Activated effector memory CD4-positive, alpha-beta T cell treated with anti-CD3 and anti-CD28 coated beads, Interleukin-2, amount 50 U/mL, for 16 hours (primary cell): ENCODE measurements at regions not wholly inside any gene's neighbourhood (a gene's known extent, or its start where the extent isn't known, plus 50 kb on each side); places are given as distances from the start of the nearest gene placed in this dataset.

Experiments used
- DNase-seq: peaks from one replicate; pipeline ENCODE4 v3.0.0-alpha.2; 2020

DNA sequence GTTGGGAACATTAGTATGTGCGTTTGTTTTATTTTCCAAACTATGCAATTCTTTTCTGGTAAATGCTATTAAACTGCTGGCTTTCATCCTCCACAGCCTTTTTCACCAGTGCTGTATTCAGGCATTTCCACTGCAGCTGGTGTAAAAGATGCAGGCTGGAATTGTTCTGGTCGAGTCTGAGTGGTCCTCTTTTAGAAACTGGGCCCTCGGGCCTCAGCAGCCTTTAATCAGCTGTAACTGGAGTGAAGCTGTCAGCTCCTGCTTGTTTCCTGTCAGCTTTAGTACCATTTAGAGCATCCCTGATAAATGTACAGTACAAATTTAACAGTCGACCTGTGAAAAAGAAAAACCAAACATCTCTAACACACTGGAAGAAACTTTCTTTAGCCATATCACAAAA is 979.6 kb downstream of the TFAP2A start:
- DNase-seq, result no peak

- no peak for DNase-seq
Measured at GRCh38 chr6:9431945-9432344, 982.9 kb downstream of the TFAP2A start.

GRCh38 chr6:9428421-9429172 is 986.3 kb downstream of the TFAP2A start:
- DNase-seq, result no peak

- DNase-seq, result no peak
Measured at GRCh38 chr6:9422138-9422537, 986.8 kb upstream of the SLC35B3 start.

DNA sequence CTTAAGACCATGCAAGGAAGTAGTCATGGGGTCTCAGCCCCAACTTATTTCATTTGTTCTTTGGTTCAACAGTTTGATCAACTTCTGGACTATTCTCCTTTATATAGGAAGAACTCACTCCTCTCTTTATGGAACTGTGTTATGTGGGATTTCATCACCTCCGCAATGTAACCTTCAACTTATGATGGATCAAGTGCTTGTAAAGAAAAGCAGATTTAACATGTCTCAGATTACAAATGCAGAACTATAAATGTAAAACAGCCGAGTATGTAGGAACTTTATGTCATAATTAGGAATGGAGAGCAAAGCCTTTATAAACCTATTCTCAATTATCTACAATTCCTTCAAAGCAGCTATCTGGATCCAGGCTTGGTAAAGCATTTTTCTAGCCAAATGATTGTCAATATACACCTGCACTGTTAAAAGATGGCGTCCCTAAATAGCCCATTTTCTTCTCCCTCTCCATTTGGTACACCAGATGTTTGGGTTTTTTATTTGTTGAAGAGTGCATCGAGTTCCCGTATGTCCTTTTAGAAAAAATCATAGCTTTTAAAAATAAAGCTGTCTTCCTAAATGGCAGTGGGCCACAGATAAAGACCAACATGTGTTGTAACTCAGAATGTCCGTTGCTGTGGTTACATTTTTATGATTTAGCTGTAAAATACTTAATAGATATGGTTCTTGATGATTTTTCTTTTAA is 985.1 kb upstream of the SLC35B3 start:
- no peak for DNase-seq

GRCh38 chr6:9417400-9417799 is 982.1 kb upstream of the SLC35B3 start:
- no peak for DNase-seq

DNA sequence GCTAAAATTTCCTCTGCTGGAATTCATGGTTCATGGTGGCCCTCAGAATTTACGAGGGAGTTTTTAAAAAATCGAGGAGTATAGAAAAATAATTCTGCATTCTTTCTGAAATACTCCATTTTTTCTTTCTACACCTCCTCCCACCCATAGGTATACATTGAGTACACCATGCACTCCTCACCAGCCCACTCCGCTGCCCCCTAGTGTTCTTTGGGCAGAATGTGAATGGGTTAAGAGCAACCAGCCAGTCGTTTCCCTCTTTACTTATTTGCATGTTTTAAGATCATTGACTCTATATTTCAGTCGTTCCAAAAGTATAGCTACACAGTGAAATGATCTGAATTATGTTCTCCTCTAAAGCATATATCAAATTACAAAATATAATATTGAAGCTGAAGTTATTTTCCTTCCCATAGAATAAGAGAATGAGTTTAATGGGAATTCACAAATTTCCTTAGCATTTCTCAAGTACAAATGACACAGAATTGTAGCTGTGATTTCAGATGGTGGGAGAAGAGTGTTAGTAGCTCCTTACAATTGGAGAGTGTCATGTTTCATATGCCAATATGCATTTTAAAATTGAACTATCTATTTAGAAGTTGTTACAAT is 977.7 kb upstream of the SLC35B3 start:
- DNase-seq, result no peak

GRCh38 chr6:9409126-9409525 is 973.8 kb upstream of the SLC35B3 start:
- no peak for DNase-seq

- no peak for DNase-seq
Measured at GRCh38 chr6:9408402-9409117, 973.2 kb upstream of the SLC35B3 start.

DNA sequence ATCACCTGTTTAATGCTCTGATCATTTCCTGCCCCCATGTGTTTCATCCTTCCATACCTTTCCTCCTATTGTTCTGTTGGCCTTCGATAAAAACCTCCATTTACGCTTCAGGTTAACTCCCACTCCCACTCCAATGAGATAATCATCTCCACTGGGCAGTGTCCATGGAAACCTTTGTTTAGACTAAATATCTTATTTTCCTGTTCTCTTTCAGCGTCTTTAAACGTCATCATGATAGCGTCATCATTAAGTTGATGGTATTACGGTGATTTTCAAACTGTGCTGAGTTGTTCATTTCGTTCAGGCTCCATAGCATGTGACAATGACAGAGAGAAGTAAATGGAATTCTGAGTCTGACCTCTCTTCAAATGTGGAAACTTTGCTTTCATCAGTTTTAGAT is 970.5 kb upstream of the SLC35B3 start:
- no peak for DNase-seq

DNA sequence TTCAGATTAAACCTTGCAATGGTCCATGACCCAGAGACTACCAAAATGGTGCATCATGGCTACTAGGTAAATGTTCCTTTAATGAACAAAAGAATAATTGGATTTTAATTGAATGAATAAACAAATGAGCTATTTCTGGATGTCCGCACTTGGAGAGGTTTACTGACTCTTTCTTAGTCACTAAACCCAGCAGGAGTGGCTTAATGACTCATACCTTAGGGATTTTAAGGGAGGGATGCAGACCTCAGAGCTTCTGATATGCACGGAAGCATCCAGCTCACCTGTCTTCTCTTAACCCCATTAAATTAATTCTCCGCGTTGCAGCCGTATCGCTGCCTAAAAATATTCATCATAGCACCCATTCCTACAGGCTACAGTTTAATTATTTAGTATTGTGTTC is 970.0 kb upstream of the SLC35B3 start:
- no peak for DNase-seq

GRCh38 chr6:9404351-9405146 is 969.2 kb upstream of the SLC35B3 start:
- no peak for DNase-seq

DNA sequence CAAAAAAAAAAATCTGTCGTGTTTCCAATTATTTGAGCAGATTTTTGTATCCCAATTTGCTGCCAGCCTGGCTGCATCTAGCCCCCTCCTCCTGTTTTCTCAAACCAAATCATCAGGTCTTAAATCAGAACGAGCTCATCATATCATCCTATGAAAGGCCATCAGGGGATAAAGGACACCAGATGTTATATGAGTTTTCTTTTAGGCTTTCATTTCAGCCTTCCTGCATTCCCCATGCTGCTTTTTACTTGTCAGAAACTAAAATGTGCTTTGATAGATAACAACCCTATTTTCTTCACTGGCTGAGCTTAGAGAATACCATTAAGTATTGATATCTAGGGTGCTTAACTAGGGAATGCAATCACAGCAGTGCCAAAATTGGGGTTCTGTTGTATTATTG is 968.4 kb upstream of the SLC35B3 start:
- DNase-seq, result no peak

DNA sequence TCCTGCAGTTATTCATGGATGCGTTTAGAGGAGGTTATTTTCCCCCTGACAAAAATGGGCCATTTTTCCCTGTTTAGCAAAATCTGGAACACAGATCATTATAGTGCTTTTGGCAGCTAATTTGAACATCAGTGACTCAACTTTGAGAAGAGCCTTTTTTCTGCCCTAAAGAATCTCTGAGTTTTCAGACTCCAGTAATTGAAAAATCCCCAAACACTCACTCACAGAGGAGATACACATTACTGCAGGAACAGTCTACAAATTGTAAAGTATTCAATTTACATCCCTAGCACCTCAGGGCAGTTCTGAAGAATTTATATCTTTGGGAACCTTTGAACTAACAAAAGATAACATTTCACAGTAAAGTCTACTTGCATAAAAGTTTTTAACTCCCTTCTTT is 966.6 kb upstream of the SLC35B3 start:
- no peak for DNase-seq

- no peak for DNase-seq
Measured at GRCh38 chr6:9399916-9400315, 964.6 kb upstream of the SLC35B3 start.

GRCh38 chr6:9398767-9399373 is 963.5 kb upstream of the SLC35B3 start:
- no peak for DNase-seq

GRCh38 chr6:9398071-9398766 is 962.9 kb upstream of the SLC35B3 start:
- no peak for DNase-seq

GRCh38 chr6:9388596-9388995 is 953.3 kb upstream of the SLC35B3 start:
- no peak for DNase-seq

DNA sequence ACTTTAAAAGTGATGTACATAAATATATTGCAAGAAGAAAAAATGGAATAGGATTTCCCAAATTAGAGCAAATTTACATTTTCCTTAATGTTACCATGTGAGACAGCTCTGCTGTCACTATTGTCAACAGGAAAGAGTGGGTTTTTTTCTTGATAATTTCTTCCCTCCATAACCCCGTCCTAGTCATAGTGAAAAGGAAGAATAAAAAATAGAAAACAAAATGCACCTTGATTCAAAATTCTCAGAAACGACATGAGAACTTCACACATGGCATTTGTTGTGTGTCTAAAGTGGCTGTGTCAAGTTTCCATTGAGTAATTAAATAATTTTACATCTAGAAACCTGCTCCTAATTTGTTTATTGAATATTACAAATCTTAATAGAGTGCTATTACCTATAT is 945.2 kb upstream of the SLC35B3 start:
- no peak for DNase-seq

DNA sequence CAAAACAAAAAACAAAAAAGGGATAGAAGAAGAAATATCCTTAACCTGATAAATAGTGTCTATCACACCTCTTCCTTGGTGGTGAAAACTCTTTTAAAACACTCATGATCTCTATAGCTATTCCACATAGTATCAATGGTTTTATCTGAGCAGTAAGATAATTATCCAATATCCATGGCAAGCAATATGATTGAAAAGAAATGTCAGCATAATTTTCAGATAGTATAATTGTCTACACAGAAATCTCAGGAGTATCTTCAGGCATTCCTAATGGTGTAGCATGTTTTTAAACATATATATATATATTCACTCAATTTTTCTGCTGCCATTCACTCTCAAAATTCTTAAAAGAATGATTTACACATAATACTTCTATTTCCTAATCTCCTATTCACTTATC is 938.0 kb upstream of the SLC35B3 start:
- DNase-seq, result no peak

DNA sequence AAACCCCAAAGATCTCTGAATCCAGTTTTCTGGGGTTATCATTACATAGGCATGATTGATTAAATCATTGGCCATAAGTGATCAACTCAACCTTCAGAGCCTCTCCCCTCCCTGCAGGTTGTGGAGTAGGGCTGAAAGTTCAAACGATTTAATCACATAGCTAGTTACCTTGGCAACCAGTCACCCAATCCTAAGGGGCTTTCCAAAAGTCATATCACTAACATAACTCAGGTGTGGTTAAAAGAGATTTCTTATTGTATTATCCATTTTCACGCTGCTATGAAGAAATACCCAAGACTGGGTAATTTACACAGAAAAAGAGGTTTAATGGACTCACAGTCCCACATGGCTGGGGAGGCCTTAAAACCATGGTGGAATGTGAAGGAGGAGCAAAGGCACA is 935.1 kb upstream of the SLC35B3 start:
- no peak for DNase-seq

DNA sequence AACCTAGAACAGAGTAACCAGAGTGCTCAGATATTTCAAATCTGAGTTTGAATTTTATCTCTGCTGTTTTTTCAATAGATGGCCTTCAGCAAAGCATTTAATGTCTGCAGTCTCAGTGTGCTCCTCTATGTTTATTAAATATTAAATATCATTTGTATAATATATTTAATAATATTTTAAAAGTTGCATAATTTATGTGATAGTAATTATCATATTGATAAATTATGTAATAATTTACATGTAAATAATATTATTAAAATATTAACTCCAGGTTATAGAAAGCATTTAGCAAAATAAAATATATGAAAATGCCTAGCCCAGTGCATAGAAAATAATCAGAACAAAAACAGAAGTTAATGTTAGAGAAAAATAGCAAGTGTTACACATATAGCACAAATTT is 930.0 kb upstream of the SLC35B3 start:
- no peak for DNase-seq
